Fibroblast of lung (primary cell): ENCODE measurements at regions not wholly inside any gene's neighbourhood (a gene's known extent, or its start where the extent isn't known, plus 50 kb on each side); places are given as distances from the start of the nearest gene placed in this dataset.

Experiments
- DNase-seq, 2 donors: peaks; one replicate each; pipeline versions ENCODE4 v3.0.0 to v3.0.0-alpha.2; 2010; ENCODE audit warnings: low read depth in 2 of 2
- H2AFZ ChIP-seq: 2 replicates; pipeline ENCODE4 v1.5.1; 2012; ENCODE audit warnings: low read length, control low read depth, inconsistent platforms
- H3K27ac ChIP-seq: 2 replicates; pipeline ENCODE4 v1.5.1; 2011; ENCODE audit warnings: low read length, control low read depth; ENCODE audit not compliant: insufficient read depth
- H3K27me3 ChIP-seq: 2 replicates; pipeline ENCODE4 v1.5.1; 2011; ENCODE audit warnings: mild to moderate bottlenecking, low read length; ENCODE audit not compliant: control insufficient read depth, insufficient read depth
- H3K36me3 ChIP-seq: 2 replicates; pipeline ENCODE4 v1.5.1; 2011; ENCODE audit warnings: low read length; ENCODE audit not compliant: control insufficient read depth, insufficient read depth
- H3K4me1 ChIP-seq: 2 replicates; pipeline ENCODE4 v1.5.1; 2011; ENCODE audit warnings: low read length; ENCODE audit not compliant: control insufficient read depth, insufficient read depth; ENCODE audit errors: extremely low read depth
- H3K4me2 ChIP-seq: 2 replicates; pipeline ENCODE4 v1.5.1; 2011; ENCODE audit warnings: low read length, control low read depth; ENCODE audit not compliant: insufficient read depth; ENCODE audit errors: extremely low read depth
- H3K4me3 ChIP-seq, 4 experiments: fragments of 200-600 bp in 1 of 4; sonication (generic) in 1 of 4; replicated peaks in 1 of 4; 2 replicates each; pipeline ENCODE4 v1.5.1; 2011 to 2016; ENCODE audit warnings: low read length in 4 of 4, low read depth in 3 of 4, mild to moderate bottlenecking in 3 of 4, control low read depth in 2 of 4, inconsistent platforms in 1 of 4, mixed read lengths in 1 of 4; ENCODE audit not compliant: insufficient read depth in 1 of 4; ENCODE audit errors: control extremely low read depth in 1 of 4
- H3K79me2 ChIP-seq: 2 replicates; pipeline ENCODE4 v1.5.1; 2012; ENCODE audit warnings: mild to moderate bottlenecking, low read length, inconsistent platforms; ENCODE audit not compliant: control insufficient read depth, insufficient read depth
- H3K9ac ChIP-seq: 2 replicates; pipeline ENCODE4 v1.5.1; 2011; ENCODE audit warnings: mild to moderate bottlenecking, low read length, control low read depth; ENCODE audit not compliant: insufficient read depth
- H3K9me3 ChIP-seq: 2 replicates; pipeline ENCODE4 v1.5.1; 2012; ENCODE audit warnings: low read depth, low read length; ENCODE audit not compliant: control insufficient read depth, insufficient read depth
- H4K20me1 ChIP-seq: 2 replicates; pipeline ENCODE4 v1.5.1; 2011; ENCODE audit warnings: low read length; ENCODE audit not compliant: control insufficient read depth, insufficient read depth; ENCODE audit errors: extremely low read depth
- EZH2 ChIP-seq: IDR thresholded peaks from 2 replicates; pipeline ENCODE4 v1.5.1; 2012; ENCODE audit warnings: low read length, control low read depth, mild to moderate bottlenecking; ENCODE audit errors: missing control alignments
- TF ChIP-seq, protein P1 (sequence below), 2 donors: IDR thresholded peaks in 1 of 2; conservative IDR thresholded peaks in 1 of 2; 1 replicate in 1 of 2; 2 replicates in 1 of 2; pipeline ENCODE4 v1.5.1; 2011 to 2012; ENCODE audit warnings: low read length in 2 of 2, control low read depth in 1 of 2, inconsistent platforms in 1 of 2, low read depth in 1 of 2, mild to moderate bottlenecking in 1 of 2

DNA sequence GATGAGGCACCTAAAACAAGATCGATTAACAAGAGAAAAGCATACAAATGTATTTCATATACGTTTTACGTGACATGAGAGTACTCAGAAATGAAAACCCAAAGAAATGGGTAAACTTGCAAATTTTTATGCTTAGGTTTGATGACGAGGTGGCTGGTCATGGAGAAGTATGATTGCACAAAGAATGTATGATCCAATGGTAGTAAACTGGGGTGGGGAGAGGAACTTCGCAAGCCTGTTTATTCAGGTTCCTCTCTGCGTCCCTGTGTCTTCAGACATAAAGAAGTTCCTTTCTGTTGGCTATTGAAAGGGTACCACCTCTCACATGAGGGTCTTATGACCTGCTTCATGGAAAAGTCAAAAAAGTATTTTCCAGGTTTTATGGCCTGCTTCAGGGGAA lies 309.2 kb downstream of the BCOR start:
- H3K4me1 ChIP-seq: no peaks in the 10 kb centered on the region
- H3K9ac ChIP-seq: no peak overlapping the region
- no peak overlapping the region for H3K4me3 ChIP-seq
- no peaks in the 10 kb centered on the region for H3K36me3 ChIP-seq
- H3K27ac ChIP-seq: no peak overlapping the region
- no peaks in the 10 kb centered on the region for H4K20me1 ChIP-seq
- no peaks in the 10 kb centered on the region for H3K27me3 ChIP-seq
- H2AFZ ChIP-seq: no peak overlapping the region
- no peak for TF ChIP-seq EZH2
- TF ChIP-seq, protein P1, sequence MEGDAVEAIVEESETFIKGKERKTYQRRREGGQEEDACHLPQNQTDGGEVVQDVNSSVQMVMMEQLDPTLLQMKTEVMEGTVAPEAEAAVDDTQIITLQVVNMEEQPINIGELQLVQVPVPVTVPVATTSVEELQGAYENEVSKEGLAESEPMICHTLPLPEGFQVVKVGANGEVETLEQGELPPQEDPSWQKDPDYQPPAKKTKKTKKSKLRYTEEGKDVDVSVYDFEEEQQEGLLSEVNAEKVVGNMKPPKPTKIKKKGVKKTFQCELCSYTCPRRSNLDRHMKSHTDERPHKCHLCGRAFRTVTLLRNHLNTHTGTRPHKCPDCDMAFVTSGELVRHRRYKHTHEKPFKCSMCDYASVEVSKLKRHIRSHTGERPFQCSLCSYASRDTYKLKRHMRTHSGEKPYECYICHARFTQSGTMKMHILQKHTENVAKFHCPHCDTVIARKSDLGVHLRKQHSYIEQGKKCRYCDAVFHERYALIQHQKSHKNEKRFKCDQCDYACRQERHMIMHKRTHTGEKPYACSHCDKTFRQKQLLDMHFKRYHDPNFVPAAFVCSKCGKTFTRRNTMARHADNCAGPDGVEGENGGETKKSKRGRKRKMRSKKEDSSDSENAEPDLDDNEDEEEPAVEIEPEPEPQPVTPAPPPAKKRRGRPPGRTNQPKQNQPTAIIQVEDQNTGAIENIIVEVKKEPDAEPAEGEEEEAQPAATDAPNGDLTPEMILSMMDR (conservative IDR thresholded peaks at IDR 0.05 in 1 of 2, IDR thresholded peaks at IDR 0.05 in 1 of 2; ENCODE audit: low read depth in 1 of 2, low read length in 2 of 2): no peak
- H3K4me2 ChIP-seq: no peak overlapping the region
- DNase-seq: no peak
- no peaks in the 10 kb centered on the region for H3K79me2 ChIP-seq
- H3K9me3 ChIP-seq: no peaks in the 10 kb centered on the region

DNA sequence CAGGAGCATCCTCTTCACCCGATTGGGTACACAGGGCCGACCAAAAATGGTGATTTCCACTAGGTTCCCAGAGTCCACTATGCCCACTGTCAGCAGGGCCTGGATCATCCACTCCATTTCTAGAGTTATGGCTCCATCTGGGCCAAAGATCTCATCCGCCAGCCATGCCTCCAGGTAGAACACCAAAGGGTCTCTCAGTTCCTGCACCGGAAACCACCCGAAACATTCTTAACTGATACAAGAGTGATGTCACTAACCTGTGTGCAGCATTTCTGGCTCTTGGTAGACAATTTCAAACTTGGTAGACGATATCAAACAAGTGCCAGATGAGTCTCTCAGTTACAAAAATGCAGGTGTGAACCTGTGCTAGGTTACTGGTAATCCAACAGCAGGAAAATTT lies 306.1 kb downstream of the BCOR start:
- Histone ChIP-seq H3K36me3 (no peaks in the 10 kb centered on the region), H3K4me1 (no peaks in the 10 kb centered on the region), H3K9ac (no peak overlapping the region), H3K4me2 (no peak overlapping the region), H2AFZ (no peak overlapping the region), H3K27ac (no peak overlapping the region), H3K79me2 (no peaks in the 10 kb centered on the region), H3K4me3 (no peak overlapping the region), H3K27me3 (no peaks in the 10 kb centered on the region), H4K20me1 (no peaks in the 10 kb centered on the region), H3K9me3 (no peaks in the 10 kb centered on the region)
- DNase-seq: no peak
- TF ChIP-seq EZH2: no peak
- TF ChIP-seq, protein P1 (conservative IDR thresholded peaks at IDR 0.05 in 1 of 2, IDR thresholded peaks at IDR 0.05 in 1 of 2; ENCODE audit: low read depth in 1 of 2, low read length in 2 of 2): no peak

DNA sequence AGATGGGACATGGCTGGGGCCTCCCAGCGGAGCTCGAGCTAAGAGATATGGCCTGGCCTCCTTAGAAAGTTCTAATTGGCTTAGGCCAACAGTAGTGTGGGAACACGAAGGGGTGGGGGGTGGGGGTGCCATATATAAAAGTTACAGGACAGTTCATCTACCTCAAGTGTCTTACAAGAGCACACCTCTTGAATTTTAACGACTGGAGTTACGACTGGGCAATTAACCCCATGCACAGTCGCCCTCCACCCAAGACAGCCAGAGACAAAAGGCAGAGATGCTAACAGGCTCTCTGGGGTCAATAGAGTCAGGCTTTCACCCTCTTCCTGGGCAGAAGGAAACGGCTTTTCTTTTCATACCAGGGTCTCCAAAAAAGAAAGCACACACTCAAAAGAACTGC lies 302.2 kb downstream of the BCOR start:
- H3K4me2 ChIP-seq: no peak overlapping the region
- no peaks in the 10 kb centered on the region for H4K20me1 ChIP-seq
- TF ChIP-seq, protein P1 (conservative IDR thresholded peaks at IDR 0.05 in 1 of 2, IDR thresholded peaks at IDR 0.05 in 1 of 2; ENCODE audit: low read depth in 1 of 2, low read length in 2 of 2): no peak
- TF ChIP-seq EZH2: no peak
- H3K9ac ChIP-seq: no peak overlapping the region
- H2AFZ ChIP-seq: no peak overlapping the region
- no peak overlapping the region for H3K27ac ChIP-seq
- no peaks in the 10 kb centered on the region for H3K36me3 ChIP-seq
- no peaks in the 10 kb centered on the region for H3K4me1 ChIP-seq
- no peaks in the 10 kb centered on the region for H3K79me2 ChIP-seq
- no peaks in the 10 kb centered on the region for H3K9me3 ChIP-seq
- no peak for DNase-seq
- no peak overlapping the region for H3K4me3 ChIP-seq
- no peaks in the 10 kb centered on the region for H3K27me3 ChIP-seq
